Esophagus mucosa (tissue), 1 donor: ENCODE measurements at regions not wholly inside any gene's neighbourhood (a gene's known extent, or its start where the extent isn't known, plus 50 kb on each side); places are given as distances from the start of the nearest gene placed in this dataset.

Experiments
- ATAC-seq: fragments of 200-7000 bp; cut with Tn5 transposase; one replicate; pipeline ENCODE4 v1.9.1; 2020
- donor health status: DM: yes; HTN: yes; CAD: no.

GRCh38 chr5:159422910-159423309 is 92.6 kb upstream of the IL12B start:
- ATAC-seq: no peak

GRCh38 chr5:159424123-159424522 is 93.8 kb upstream of the IL12B start:
- no peak for ATAC-seq

GRCh38 chr5:159426694-159427093 is 96.4 kb upstream of the IL12B start:
- no peak for ATAC-seq

- no peak for ATAC-seq
Measured at GRCh38 chr5:159427180-159428012, 97.1 kb upstream of the IL12B start.

GRCh38 chr5:159430361-159431012 is 100.2 kb upstream of the IL12B start:
- ATAC-seq: no peak

- no peak for ATAC-seq
Measured at GRCh38 chr5:159435855-159436254, 105.6 kb upstream of the IL12B start.

GRCh38 chr5:159438092-159438491 is 107.8 kb upstream of the IL12B start:
- ATAC-seq: no peak

GRCh38 chr5:159439002-159439401 is 108.7 kb upstream of the IL12B start:
- ATAC-seq: no peak

- ATAC-seq: peak; percentile 41
Measured at GRCh38 chr5:159440235-159440634, 109.9 kb upstream of the IL12B start.

- no peak for ATAC-seq
Measured at GRCh38 chr5:159440968-159441367, 110.7 kb upstream of the IL12B start.

- ATAC-seq: peak; percentile 67
Measured at GRCh38 chr5:159441441-159441840, 111.2 kb upstream of the IL12B start.

GRCh38 chr5:159442206-159442850 is 112.0 kb upstream of the IL12B start:
- ATAC-seq: no peak

- peak; percentile 25 for ATAC-seq
Measured at GRCh38 chr5:159444441-159445082, 114.3 kb upstream of the IL12B start.

- no peak for ATAC-seq
Measured at GRCh38 chr5:159447116-159447515, 116.8 kb upstream of the IL12B start.

GRCh38 chr5:159448841-159449407 is 118.6 kb upstream of the IL12B start:
- ATAC-seq: no peak

- no peak for ATAC-seq
Measured at GRCh38 chr5:159449925-159450324, 119.6 kb upstream of the IL12B start.

GRCh38 chr5:159450417-159450816 is 120.1 kb upstream of the IL12B start:
- ATAC-seq: no peak

- peak; percentile 79 for ATAC-seq
Measured at GRCh38 chr5:159451197-159452052, 121.1 kb upstream of the IL12B start.

- no peak for ATAC-seq
Measured at GRCh38 chr5:159452480-159453167, 122.3 kb upstream of the IL12B start.

GRCh38 chr5:159453209-159453608 is 122.9 kb upstream of the IL12B start:
- no peak for ATAC-seq

GRCh38 chr5:159456261-159456660 is 126.0 kb upstream of the IL12B start:
- no peak for ATAC-seq
